Endothelial cell of umbilical vein (primary cell): ENCODE measurements at regions not wholly inside any gene's neighbourhood (a gene's known extent, or its start where the extent isn't known, plus 50 kb on each side); places are given as distances from the start of the nearest gene placed in this dataset.

Source experiments
- BruUV-seq: library from RNA; stranded (reverse); fragments of 400-500 nt; replicated peaks from 2 replicates; lab custom pipeline; 2021; lab: Mats Ljungman, UMichigan
- CTCF ChIA-PET: fragments of 300-600, 350-600 bp; sonication (Branson Sonifier 250); formaldehyde crosslinking; loops from one replicate; lab custom pipeline; 2021; ENCODE audit warnings: antibody characterized with exemption, inconsistent platforms; lab: Charles Lee
- POLR2A ChIA-PET: fragments of 300-600, 350-600 bp; sonication (Branson Sonifier 250); formaldehyde crosslinking; loops from one replicate; lab custom pipeline; 2021; ENCODE audit warnings: antibody characterized with exemption, inconsistent platforms; lab: Charles Lee
- DNase-seq: peaks from one replicate; pipeline ENCODE4 v3.0.0-alpha.2; 2011; ENCODE audit warnings: low read depth, low spot score
- FAIRE-seq: peaks from 2 replicates; lab custom pipeline; 2011; peaks lifted over from hg19 to GRCh38; lab: Jason Lieb, UNC
- H2AFZ ChIP-seq: 2 replicates; pipeline ENCODE4 v1.6.0; 2012; ENCODE audit warnings: low read depth, low read length, control low read depth, inconsistent platforms
- H3K27ac ChIP-seq: 2 replicates; pipeline ENCODE4 v1.5.1; 2011; ENCODE audit warnings: low read depth, mild to moderate bottlenecking, control low read depth, low read length, moderate library complexity; ENCODE audit not compliant: insufficient read depth
- H3K27me3 ChIP-seq, 2 experiments: 2 replicates each; pipeline versions ENCODE4 v1.6.0 to v1.6.1; 2011; ENCODE audit warnings: low read length in 2 of 2, mixed read lengths in 1 of 2; ENCODE audit not compliant: control insufficient read depth in 2 of 2, insufficient read depth in 2 of 2
- H3K36me3 ChIP-seq, 2 experiments: 2 replicates in 1 of 2; 3 replicates in 1 of 2; pipeline ENCODE4 v1.5.1; 2011; ENCODE audit warnings: low read length in 2 of 2, mild to moderate bottlenecking in 1 of 2, moderate library complexity in 1 of 2; ENCODE audit not compliant: control insufficient read depth in 2 of 2, insufficient read depth in 2 of 2; ENCODE audit errors: extremely low read depth in 1 of 2
- H3K4me1 ChIP-seq: 3 replicates; pipeline ENCODE4 v1.5.1; 2011; ENCODE audit warnings: mild to moderate bottlenecking, low read length; ENCODE audit not compliant: control insufficient read depth, insufficient read depth; ENCODE audit errors: extremely low read depth
- H3K4me2 ChIP-seq: 2 replicates; pipeline ENCODE4 v1.6.1; 2011; ENCODE audit warnings: low read length, control low read depth, mixed read lengths; ENCODE audit not compliant: insufficient read depth
- H3K4me3 ChIP-seq, 3 experiments: fragments of 200-600 bp in 1 of 3; sonication (generic), shearing (Covaris generic) in 1 of 3; replicated peaks in 1 of 3; 2 replicates each; pipeline ENCODE4 v1.5.1; 2011 to 2016; ENCODE audit warnings: control low read depth in 3 of 3, low read length in 3 of 3, mild to moderate bottlenecking in 2 of 3, inconsistent platforms in 1 of 3, low read depth in 1 of 3, moderate library complexity in 1 of 3; ENCODE audit not compliant: insufficient read depth in 1 of 3
- H3K79me2 ChIP-seq: 2 replicates; pipeline ENCODE4 v1.6.0; 2012; ENCODE audit warnings: low read length, inconsistent platforms; ENCODE audit not compliant: control insufficient read depth, insufficient read depth
- H3K9ac ChIP-seq: replicated peaks from 2 replicates; pipeline ENCODE3; 2011; ENCODE audit warnings: low read length, control low read depth; ENCODE audit not compliant: insufficient read depth; ENCODE audit errors: extremely low read depth
- H3K9me1 ChIP-seq: replicated peaks from 3 replicates; pipeline ENCODE4 v1.6.0; 2011; ENCODE audit warnings: mild to moderate bottlenecking, low read length; ENCODE audit not compliant: control insufficient read depth, insufficient read depth; ENCODE audit errors: extremely low read depth
- H3K9me3 ChIP-seq: replicated peaks from 2 replicates; pipeline ENCODE4 v1.5.1; 2012; ENCODE audit warnings: low read length, inconsistent platforms; ENCODE audit not compliant: control insufficient read depth, insufficient read depth
- H4K20me1 ChIP-seq: replicated peaks from 2 replicates; pipeline ENCODE3; 2011; ENCODE audit warnings: mild to moderate bottlenecking, low read length; ENCODE audit not compliant: control insufficient read depth, insufficient read depth; ENCODE audit errors: extremely low read depth
- EZH2 ChIP-seq: IDR thresholded peaks from 2 replicates; pipeline ENCODE4 v1.6.1; 2012; ENCODE audit warnings: borderline replicate concordance, low read depth, mild to moderate bottlenecking, moderate library complexity, low read length, inconsistent platforms; ENCODE audit not compliant: severe bottlenecking
- FOS ChIP-seq: IDR thresholded peaks from 2 replicates; pipeline ENCODE4 v1.6.1; 2011; ENCODE audit warnings: mild to moderate bottlenecking, low read length, moderate library complexity, borderline replicate concordance; ENCODE audit not compliant: insufficient read depth
- GATA2 ChIP-seq: IDR thresholded peaks from 2 replicates; pipeline ENCODE4 v1.7.0; 2011; ENCODE audit warnings: low read depth, mild to moderate bottlenecking, moderate library complexity, mixed read lengths, low read length; ENCODE audit not compliant: insufficient read length, insufficient read depth
- JUN ChIP-seq: IDR thresholded peaks from 2 replicates; pipeline ENCODE4 v1.6.1; 2011; ENCODE audit warnings: borderline replicate concordance, low read depth; ENCODE audit not compliant: insufficient read length, insufficient read depth
- MAX ChIP-seq: IDR thresholded peaks from 2 replicates; pipeline ENCODE4 v1.6.1; 2011; ENCODE audit not compliant: insufficient read depth, insufficient read length
- MYC ChIP-seq: IDR thresholded peaks from one replicate; pipeline ENCODE4 v1.6.1; 2011; ENCODE audit warnings: mild to moderate bottlenecking, low read depth, low read length
- POLR2A ChIP-seq: IDR thresholded peaks from 2 replicates; pipeline ENCODE4 v1.6.1; 2012; ENCODE audit warnings: low read depth, mild to moderate bottlenecking, control low read depth, low read length
- POLR2AphosphoS5 ChIP-seq: IDR thresholded peaks from 2 replicates; pipeline ENCODE4 v1.6.1; 2012; ENCODE audit warnings: low read depth, mild to moderate bottlenecking, control low read depth, low read length, moderate library complexity; ENCODE audit not compliant: insufficient read depth
- dilution Hi-C: fragments of 300-500 bp; cut with MboI; formaldehyde crosslinking; loops from one replicate; pipeline ENCODE4 v1.15.0; 2019; ENCODE audit warnings: low sequenced_read_pairs; ENCODE audit not compliant: extremely low pct_ligation_motif_present
- intact Hi-C: fragments of 100-400 bp; cut with micrococcal nuclease; formaldehyde crosslinking; loops from one replicate; pipeline ENCODE4 v1.10.0; 2022
- TF ChIP-seq, protein P1 (sequence below), 2 donors: IDR thresholded peaks; 1 replicate in 1 of 2; 2 replicates in 1 of 2; pipeline ENCODE4 v1.5.1; 2011; ENCODE audit warnings: low read length in 2 of 2, mild to moderate bottlenecking in 2 of 2, moderate library complexity in 2 of 2, control low read depth in 1 of 2, inconsistent platforms in 1 of 2, low read depth in 1 of 2; ENCODE audit not compliant: insufficient read depth in 1 of 2; ENCODE audit errors: extremely low read depth in 1 of 2

GRCh38 chr6:121940728-121941127 lies 458.7 kb upstream of the HSF2 start:
- H3K4me3 ChIP-seq: no peak overlapping the region
- TF ChIP-seq GATA2 (no peak), EZH2 (no peak), MYC (no peak), MAX (no peak), JUN (no peak), FOS (no peak), POLR2AphosphoS5 (no peak)
- no peak overlapping the region for H3K4me2 ChIP-seq
- dilution Hi-C loops (no loop called here), intact Hi-C loops (no loop called here)
- no peak overlapping the region for H3K9ac ChIP-seq
- H3K27ac ChIP-seq: no peak overlapping the region
- ChIA-PET CTCF (no interaction called here), POLR2A (no interaction called here)
- H2AFZ ChIP-seq: no peak overlapping the region
- no peaks in the 10 kb centered on the region for H3K36me3 ChIP-seq
- no TSS peak for BruUV-seq
- no peaks in the 10 kb centered on the region for H3K9me3 ChIP-seq
- H3K79me2 ChIP-seq: no peaks in the 10 kb centered on the region
- no peaks in the 10 kb centered on the region for H4K20me1 ChIP-seq
- DNase-seq (no peak), FAIRE-seq (no peak)
- no peaks in the 10 kb centered on the region for H3K4me1 ChIP-seq
- no peaks in the 10 kb centered on the region for H3K9me1 ChIP-seq
- H3K27me3 ChIP-seq: no peaks in the 10 kb centered on the region

GRCh38 chr6:121944354-121944753 lies 455.1 kb upstream of the HSF2 start:
- CTCF ChIA-PET: interaction anchor here (1.2 to 2.2 kb wide), 3 partner anchors 12 to 552 kb away, joined by 3 to 6 read pairs (median 3); no protein-coding TSS in a partner anchor
- no peak for FAIRE-seq
- no peak for TF ChIP-seq MYC
- TF ChIP-seq POLR2AphosphoS5: no peak
- TF ChIP-seq FOS: no peak
- no peak for TF ChIP-seq POLR2A
- no peak for TF ChIP-seq GATA2
- TF ChIP-seq MAX: no peak
- no peak for TF ChIP-seq EZH2
- no peak for TF ChIP-seq JUN
- TF ChIP-seq, protein P1, sequence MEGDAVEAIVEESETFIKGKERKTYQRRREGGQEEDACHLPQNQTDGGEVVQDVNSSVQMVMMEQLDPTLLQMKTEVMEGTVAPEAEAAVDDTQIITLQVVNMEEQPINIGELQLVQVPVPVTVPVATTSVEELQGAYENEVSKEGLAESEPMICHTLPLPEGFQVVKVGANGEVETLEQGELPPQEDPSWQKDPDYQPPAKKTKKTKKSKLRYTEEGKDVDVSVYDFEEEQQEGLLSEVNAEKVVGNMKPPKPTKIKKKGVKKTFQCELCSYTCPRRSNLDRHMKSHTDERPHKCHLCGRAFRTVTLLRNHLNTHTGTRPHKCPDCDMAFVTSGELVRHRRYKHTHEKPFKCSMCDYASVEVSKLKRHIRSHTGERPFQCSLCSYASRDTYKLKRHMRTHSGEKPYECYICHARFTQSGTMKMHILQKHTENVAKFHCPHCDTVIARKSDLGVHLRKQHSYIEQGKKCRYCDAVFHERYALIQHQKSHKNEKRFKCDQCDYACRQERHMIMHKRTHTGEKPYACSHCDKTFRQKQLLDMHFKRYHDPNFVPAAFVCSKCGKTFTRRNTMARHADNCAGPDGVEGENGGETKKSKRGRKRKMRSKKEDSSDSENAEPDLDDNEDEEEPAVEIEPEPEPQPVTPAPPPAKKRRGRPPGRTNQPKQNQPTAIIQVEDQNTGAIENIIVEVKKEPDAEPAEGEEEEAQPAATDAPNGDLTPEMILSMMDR (IDR thresholded peaks at IDR 0.05; ENCODE audit: extremely low read depth in 1 of 2, insufficient read depth in 1 of 2, low read depth in 1 of 2, low read length in 2 of 2): no peak
- DNase-seq: no peak
- no TSS peak for BruUV-seq
- POLR2A ChIA-PET: no interaction called here
- no peak overlapping the region for H3K4me3 ChIP-seq
- no peaks in the 10 kb centered on the region for H3K79me2 ChIP-seq
- dilution Hi-C loops: no loop called here
- H3K4me2 ChIP-seq: no peak overlapping the region
- no peaks in the 10 kb centered on the region for H3K9me1 ChIP-seq
- no peak overlapping the region for H2AFZ ChIP-seq
- no peak overlapping the region for H3K27ac ChIP-seq
- intact Hi-C loops: no loop called here
- no peak overlapping the region for H3K9ac ChIP-seq
- H3K36me3 ChIP-seq: no peaks in the 10 kb centered on the region
- H3K27me3 ChIP-seq: no peaks in the 10 kb centered on the region
- no peaks in the 10 kb centered on the region for H3K4me1 ChIP-seq
- H3K9me3 ChIP-seq: no peaks in the 10 kb centered on the region
- H4K20me1 ChIP-seq: no peaks in the 10 kb centered on the region
